NCI-H82 treated with DMSO at 0.1 percent for 48 hours (cell line): ENCODE measurements at regions not wholly inside any gene's neighbourhood (a gene's known extent, or its start where the extent isn't known, plus 50 kb on each side); places are given as distances from the start of the nearest gene placed in this dataset.

Source experiments
- DNase-seq: peaks from one replicate; lab custom pipeline; 2025; ENCODE audit not compliant: unreplicated experiment; lab: John Stamatoyannopoulos, UW

GRCh38 chr3:189500299-189500698, 130.9 kb upstream of the TP63 start:
- no peak for DNase-seq

- no peak for DNase-seq
Observed at GRCh38 chr3:189500798-189501495, 130.2 kb upstream of the TP63 start.

- DNase-seq, result no peak
Observed at GRCh38 chr3:189502256-189502655, 128.9 kb upstream of the TP63 start.

GRCh38 chr3:189502676-189503257, 128.4 kb upstream of the TP63 start:
- no peak for DNase-seq

- no peak for DNase-seq
Observed at GRCh38 chr3:189507856-189508255, 123.3 kb upstream of the TP63 start.

GRCh38 chr3:189508784-189509501, 122.2 kb upstream of the TP63 start:
- no peak for DNase-seq

- no peak for DNase-seq
Observed at GRCh38 chr3:189512039-189512438, 119.2 kb upstream of the TP63 start.

- no peak for DNase-seq
Observed at GRCh38 chr3:189512821-189513220, 118.4 kb upstream of the TP63 start.

GRCh38 chr3:189513281-189514117, 117.7 kb upstream of the TP63 start:
- no peak for DNase-seq

GRCh38 chr3:189516039-189516438, 115.2 kb upstream of the TP63 start:
- DNase-seq, result no peak

GRCh38 chr3:189517981-189518380, 113.2 kb upstream of the TP63 start:
- DNase-seq, result no peak

GRCh38 chr3:189519458-189519857, 111.7 kb upstream of the TP63 start:
- no peak for DNase-seq

GRCh38 chr3:189529468-189529867, 101.7 kb upstream of the TP63 start:
- DNase-seq, result no peak

- no peak for DNase-seq
Observed at GRCh38 chr3:189529889-189530471, 101.2 kb upstream of the TP63 start.

GRCh38 chr3:189530822-189531221, 100.4 kb upstream of the TP63 start:
- no peak for DNase-seq

- DNase-seq, result peak; percentile 31
Observed at GRCh38 chr3:189531271-189531670, 99.9 kb upstream of the TP63 start.

- DNase-seq, result no peak
Observed at GRCh38 chr3:189534531-189534930, 96.7 kb upstream of the TP63 start.

GRCh38 chr3:189537135-189537534, 94.1 kb upstream of the TP63 start:
- no peak for DNase-seq

- no peak for DNase-seq
Observed at GRCh38 chr3:189547448-189547847, 83.7 kb upstream of the TP63 start.

GRCh38 chr3:189548053-189548452, 83.1 kb upstream of the TP63 start:
- DNase-seq, result no peak

GRCh38 chr3:189551007-189551406, 80.2 kb upstream of the TP63 start:
- DNase-seq, result no peak
